ENCODE measurements at regions not wholly inside any gene's neighbourhood (a gene's known extent, or its start where the extent isn't known, plus 50 kb on each side); places are given as distances from the start of the nearest gene placed in this dataset.

DNA sequence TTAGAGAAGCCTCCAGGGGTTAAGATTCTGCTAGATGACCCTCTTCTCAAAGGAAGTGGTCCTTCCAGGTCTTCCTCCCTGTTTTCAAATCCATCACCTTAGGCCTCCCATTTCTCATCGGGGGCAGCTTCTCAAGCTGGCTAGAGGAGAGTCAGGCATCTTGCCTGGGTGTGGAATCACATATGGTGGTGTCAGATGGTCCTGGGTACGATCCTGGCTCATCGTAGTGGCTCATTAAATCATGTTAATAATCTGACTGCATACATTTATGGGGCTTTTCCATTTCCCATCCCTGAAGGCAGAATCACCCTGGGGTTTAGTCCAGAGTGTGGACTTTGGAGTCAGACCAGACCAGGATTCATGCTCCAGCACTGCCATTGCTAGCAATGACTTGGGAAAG is 132.6 kb downstream of the RPS24 start:
- Histone ChIP-seq H3K36me3 (ENCODE audit: control insufficient read depth in 4 of 4, insufficient read depth in 4 of 4, low read length in 4 of 4) (no peaks in the 10 kb centered on the region), H3K4me1 (ENCODE audit: control insufficient read depth in 5 of 5, insufficient read depth in 5 of 5, low read length in 5 of 5) (peaks cover 0 to 10% (median 0%) of the 10 kb centered on the region in 5 donors), H3K9ac (ENCODE audit: insufficient read depth in 1 of 2, low read length in 2 of 2) (no peak overlapping the region), H3K27ac (ENCODE audit: low read depth in 1 of 2, low read length in 1 of 2) (no peak overlapping the region), H3K9me3 (ENCODE audit: control insufficient read depth in 4 of 4, insufficient read depth in 3 of 4, low read length in 3 of 4) (peaks cover 0 to 7% (median 0%) of the 10 kb centered on the region in 4 donors), H3K4me3 (no peak overlapping the region), H3K27me3 (ENCODE audit: control insufficient read depth in 3 of 3, insufficient read depth in 3 of 3, low read length in 2 of 3) (no peaks in the 10 kb centered on the region)
- no peak for ATAC-seq (ENCODE audit: insufficient read depth, low FRiP score)
- DNase-seq, result no peak
- TF ChIP-seq, protein P1, sequence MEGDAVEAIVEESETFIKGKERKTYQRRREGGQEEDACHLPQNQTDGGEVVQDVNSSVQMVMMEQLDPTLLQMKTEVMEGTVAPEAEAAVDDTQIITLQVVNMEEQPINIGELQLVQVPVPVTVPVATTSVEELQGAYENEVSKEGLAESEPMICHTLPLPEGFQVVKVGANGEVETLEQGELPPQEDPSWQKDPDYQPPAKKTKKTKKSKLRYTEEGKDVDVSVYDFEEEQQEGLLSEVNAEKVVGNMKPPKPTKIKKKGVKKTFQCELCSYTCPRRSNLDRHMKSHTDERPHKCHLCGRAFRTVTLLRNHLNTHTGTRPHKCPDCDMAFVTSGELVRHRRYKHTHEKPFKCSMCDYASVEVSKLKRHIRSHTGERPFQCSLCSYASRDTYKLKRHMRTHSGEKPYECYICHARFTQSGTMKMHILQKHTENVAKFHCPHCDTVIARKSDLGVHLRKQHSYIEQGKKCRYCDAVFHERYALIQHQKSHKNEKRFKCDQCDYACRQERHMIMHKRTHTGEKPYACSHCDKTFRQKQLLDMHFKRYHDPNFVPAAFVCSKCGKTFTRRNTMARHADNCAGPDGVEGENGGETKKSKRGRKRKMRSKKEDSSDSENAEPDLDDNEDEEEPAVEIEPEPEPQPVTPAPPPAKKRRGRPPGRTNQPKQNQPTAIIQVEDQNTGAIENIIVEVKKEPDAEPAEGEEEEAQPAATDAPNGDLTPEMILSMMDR (IDR thresholded peaks at IDR 0.05; ENCODE audit: control extremely low read depth, extremely low read depth), result no peak
- 95 to 97% methylated on average over 3 of the region's 3 CpGs for WGBS, 2 donors

DNA sequence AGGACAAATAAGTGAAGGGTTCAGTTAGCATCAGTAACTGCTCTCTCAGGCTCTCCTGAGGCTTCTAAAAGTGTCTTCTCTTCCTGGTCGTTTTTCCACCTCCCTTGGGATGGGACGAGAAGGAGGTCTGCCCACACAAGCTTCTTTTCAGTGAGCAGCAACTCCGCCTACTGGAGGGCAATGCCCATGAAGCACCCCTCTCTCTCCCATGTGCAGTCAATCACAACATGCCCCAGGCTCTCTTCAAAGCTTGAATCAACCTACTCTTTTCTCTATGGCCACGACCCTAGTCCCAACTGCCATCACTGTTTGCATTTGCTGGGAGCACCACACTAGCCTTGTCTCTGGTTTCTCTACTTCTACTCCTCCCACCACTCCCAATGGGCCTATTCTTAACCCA is 135.6 kb downstream of the RPS24 start:
- Histone ChIP-seq H3K27ac (ENCODE audit: low read depth in 1 of 2, low read length in 1 of 2) (no peak overlapping the region), H3K9me3 (ENCODE audit: control insufficient read depth in 4 of 4, insufficient read depth in 3 of 4, low read length in 3 of 4) (no peaks in the 10 kb centered on the region), H3K4me3 (no peak overlapping the region), H3K9ac (ENCODE audit: insufficient read depth in 1 of 2, low read length in 2 of 2) (no peak overlapping the region), H3K36me3 (ENCODE audit: control insufficient read depth in 4 of 4, insufficient read depth in 4 of 4, low read length in 4 of 4) (no peaks in the 10 kb centered on the region), H3K27me3 (ENCODE audit: control insufficient read depth in 3 of 3, insufficient read depth in 3 of 3, low read length in 2 of 3) (no peaks in the 10 kb centered on the region), H3K4me1 (ENCODE audit: control insufficient read depth in 5 of 5, insufficient read depth in 5 of 5, low read length in 5 of 5) (peaks cover 0 to 10% (median 0%) of the 10 kb centered on the region in 5 donors)
- TF ChIP-seq, protein P1 (IDR thresholded peaks at IDR 0.05; ENCODE audit: control extremely low read depth, extremely low read depth), result no peak
- no peak for ATAC-seq (ENCODE audit: insufficient read depth, low FRiP score)
- WGBS, 2 donors, result 77 to 81% methylated on average over 4 of the region's 4 CpGs
- DNase-seq, result no peak

DNA sequence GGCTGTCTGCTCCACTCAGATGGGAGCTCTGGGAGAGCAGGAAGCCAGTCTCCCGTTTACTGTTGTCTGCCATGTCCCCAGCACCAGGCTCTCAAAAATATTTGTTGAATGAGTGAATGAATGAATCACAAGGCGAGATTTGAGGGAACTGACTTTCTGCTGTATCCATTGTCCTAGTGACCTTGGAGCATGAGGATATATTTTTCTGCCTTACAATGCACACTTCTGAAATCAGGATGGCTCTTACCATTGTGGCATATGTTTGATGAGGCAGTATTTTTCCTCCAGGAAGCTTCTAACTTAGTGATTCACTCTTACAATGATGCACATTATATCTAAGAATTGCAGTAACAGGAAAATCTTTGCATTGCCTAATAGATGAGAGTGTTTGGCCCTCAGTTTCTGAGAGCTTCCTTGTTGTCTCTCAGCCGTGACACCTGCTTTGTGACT is 136.4 kb downstream of the RPS24 start:
- Histone ChIP-seq H3K4me1 (ENCODE audit: control insufficient read depth in 5 of 5, insufficient read depth in 5 of 5, low read length in 5 of 5) (peaks cover 0 to 2% (median 0%) of the 10 kb centered on the region in 5 donors), H3K9ac (ENCODE audit: insufficient read depth in 1 of 2, low read length in 2 of 2) (no peak overlapping the region), H3K27ac (ENCODE audit: low read depth in 1 of 2, low read length in 1 of 2) (no peak overlapping the region), H3K36me3 (ENCODE audit: control insufficient read depth in 4 of 4, insufficient read depth in 4 of 4, low read length in 4 of 4) (no peaks in the 10 kb centered on the region), H3K4me3 (no peak overlapping the region), H3K9me3 (ENCODE audit: control insufficient read depth in 4 of 4, insufficient read depth in 3 of 4, low read length in 3 of 4) (no peaks in the 10 kb centered on the region), H3K27me3 (ENCODE audit: control insufficient read depth in 3 of 3, insufficient read depth in 3 of 3, low read length in 2 of 3) (no peaks in the 10 kb centered on the region)
- DNase-seq (no peak), ATAC-seq (ENCODE audit: insufficient read depth, low FRiP score) (no peak)
- TF ChIP-seq, protein P1 (IDR thresholded peaks at IDR 0.05; ENCODE audit: control extremely low read depth, extremely low read depth), result no peak
- 73 to 77% methylated on average over 3 of the region's 3 CpGs for WGBS, 2 donors

Data from lung (tissue), 11 donors.